ENCODE measurements at regions not wholly inside any gene's neighbourhood (a gene's known extent, or its start where the extent isn't known, plus 50 kb on each side); places are given as distances from the start of the nearest gene placed in this dataset.
"Not testable (repeated sequence)": the region's sequence is repeated elsewhere in the genome, so short reads cannot be mapped to it uniquely, and the experiment has no call there.

GRCh38 chr13:99688776-99689175, 187.5 kb downstream of the TM9SF2 start:
- DNase-seq (ENCODE audit: insufficient read length): no peak
- TF ChIP-seq POLR2A (IDR thresholded peaks at IDR 0.05; ENCODE audit: low read depth, low read length): no peak
- peak; percentile 77 for FAIRE-seq

GRCh38 chr13:99687723-99688397, 186.6 kb downstream of the TM9SF2 start:
- TF ChIP-seq POLR2A (IDR thresholded peaks at IDR 0.05; ENCODE audit: low read depth, low read length) (no peak), POLR2AphosphoS5 (IDR thresholded peaks at IDR 0.05; ENCODE audit: low read depth, low read length) (no peak)
- FAIRE-seq (no peak), DNase-seq (ENCODE audit: insufficient read length) (no peak)

DNA sequence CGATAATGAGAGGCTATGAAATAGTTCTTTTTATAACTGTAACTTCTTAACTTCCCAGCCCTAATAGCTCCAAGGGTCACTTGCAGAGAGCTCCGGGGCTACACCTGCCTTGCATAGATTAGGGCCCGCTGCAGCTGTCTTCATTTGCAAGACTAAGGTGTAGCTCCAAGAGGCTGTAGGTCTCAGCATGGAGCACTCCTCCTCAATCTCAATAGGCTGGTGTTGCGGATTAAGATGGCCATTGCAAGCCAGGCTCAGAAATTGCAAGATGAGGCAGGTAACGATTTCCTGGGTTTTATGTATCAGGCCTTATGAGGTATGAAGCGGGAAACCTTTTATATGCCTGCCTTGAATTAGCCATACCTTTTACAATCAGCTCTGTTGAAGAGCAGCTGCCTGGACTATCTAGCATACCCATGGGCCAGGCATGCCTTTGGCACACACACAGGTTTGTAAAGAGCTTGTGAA, 185.7 kb downstream of the TM9SF2 start:
- TF ChIP-seq TAF1 (IDR thresholded peaks at IDR 0.05; ENCODE audit: borderline replicate concordance, low read depth, low read length) (no peak), POLR2AphosphoS5 (IDR thresholded peaks at IDR 0.05; ENCODE audit: low read depth, low read length) (no peak), POLR2A (IDR thresholded peaks at IDR 0.05; ENCODE audit: low read depth, low read length) (no peak)
- DNase-seq (ENCODE audit: insufficient read length): no peak
- FAIRE-seq: no peak

- TF ChIP-seq POLR2A (IDR thresholded peaks at IDR 0.05; ENCODE audit: low read depth, low read length) (no peak), POLR2AphosphoS5 (IDR thresholded peaks at IDR 0.05; ENCODE audit: low read depth, low read length) (no peak), TAF1 (IDR thresholded peaks at IDR 0.05; ENCODE audit: borderline replicate concordance, low read depth, low read length) (no peak)
- DNase-seq (ENCODE audit: insufficient read length) (no peak), FAIRE-seq (no peak)
Measured at GRCh38 chr13:99686157-99686572, 184.9 kb downstream of the TM9SF2 start.

DNA sequence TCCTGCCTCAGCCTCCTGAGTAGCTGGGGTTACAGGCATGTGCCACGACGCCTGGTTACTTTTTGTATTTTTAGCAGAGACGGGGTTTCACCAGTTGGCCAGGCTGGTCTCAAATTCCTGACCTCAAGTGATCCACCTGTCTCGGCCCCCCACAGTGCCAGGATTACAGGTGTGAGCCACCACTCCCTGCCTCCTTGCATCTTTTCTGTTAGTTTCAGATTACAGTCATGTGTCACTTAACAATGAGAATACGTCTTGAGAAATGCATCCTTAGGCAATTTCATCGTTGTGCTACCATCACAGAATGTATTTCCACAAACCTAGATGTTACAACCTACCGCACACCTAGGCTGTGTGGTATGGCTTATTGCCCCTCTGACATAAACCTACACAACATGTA, 180.4 kb downstream of the TM9SF2 start:
- FAIRE-seq: no peak
- TF ChIP-seq TAF1 (IDR thresholded peaks at IDR 0.05; ENCODE audit: borderline replicate concordance, low read depth, low read length) (no peak), POLR2A (IDR thresholded peaks at IDR 0.05; ENCODE audit: low read depth, low read length) (no peak), POLR2AphosphoS5 (IDR thresholded peaks at IDR 0.05; ENCODE audit: low read depth, low read length) (no peak)
- no peak for DNase-seq (ENCODE audit: insufficient read length)

DNA sequence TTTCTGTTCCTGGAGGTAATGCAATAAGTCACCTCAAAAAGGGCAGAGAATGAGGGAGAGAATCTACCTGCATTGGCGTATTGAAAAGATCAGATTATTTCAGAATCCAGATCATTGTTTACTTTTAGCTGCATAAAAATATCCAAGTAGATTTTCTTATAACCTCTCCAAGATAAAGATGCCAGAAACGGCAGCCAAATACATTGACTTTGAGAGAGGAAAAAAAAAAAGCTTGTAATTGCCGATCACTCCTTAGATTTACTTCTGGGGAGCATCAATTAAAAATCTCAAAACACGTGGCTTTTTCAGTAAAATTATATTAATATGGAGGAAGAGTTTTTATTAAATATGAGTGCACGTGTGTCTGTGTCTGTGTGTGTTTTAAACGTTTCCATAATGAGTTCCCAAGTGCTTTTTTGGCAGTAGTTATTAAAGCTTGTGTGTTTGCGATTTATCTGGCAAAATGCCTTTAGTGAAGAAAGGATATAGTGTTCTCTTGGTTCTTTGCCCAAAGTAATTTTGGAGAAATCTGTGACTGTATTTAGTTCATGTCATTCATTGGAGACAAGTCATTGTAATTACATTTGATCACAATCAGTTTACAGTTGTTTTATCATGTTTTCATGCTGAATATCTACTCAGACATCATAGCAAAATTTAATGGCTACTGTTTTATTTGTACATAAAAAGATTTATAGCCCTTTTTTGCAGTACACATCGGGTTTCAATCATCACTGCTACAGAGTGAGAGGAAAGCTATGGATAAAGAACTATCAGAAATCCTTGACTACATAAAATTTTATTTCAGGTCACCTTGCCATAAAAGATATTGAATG, 176.1 kb downstream of the TM9SF2 start:
- FAIRE-seq: no peak
- TF ChIP-seq POLR2A (IDR thresholded peaks at IDR 0.05; ENCODE audit: low read depth, low read length) (no peak), POLR2AphosphoS5 (IDR thresholded peaks at IDR 0.05; ENCODE audit: low read depth, low read length) (no peak), TAF1 (IDR thresholded peaks at IDR 0.05; ENCODE audit: borderline replicate concordance, low read depth, low read length) (no peak)
- no peak for DNase-seq (ENCODE audit: insufficient read length)

DNA sequence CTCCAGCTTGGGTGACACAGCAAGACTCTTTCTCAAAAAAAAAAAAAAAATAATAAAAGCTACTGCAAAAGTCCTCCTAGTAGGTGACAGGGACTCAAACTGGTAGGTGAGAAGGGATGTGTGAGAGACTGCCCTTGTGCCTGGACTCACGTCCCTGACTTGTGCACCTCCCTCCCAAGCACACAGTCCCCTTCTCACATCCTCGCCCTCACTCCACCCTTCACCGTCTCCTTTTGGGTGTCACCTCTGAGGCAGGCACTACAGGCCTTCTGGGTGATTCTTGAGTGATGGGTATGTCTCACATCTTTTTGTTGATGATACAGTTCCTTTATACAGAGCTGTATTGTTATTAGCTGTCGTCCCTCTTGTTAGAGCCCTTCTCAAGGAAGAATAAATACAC, 170.5 kb downstream of the TM9SF2 start:
- no peak for TF ChIP-seq TAF1 (IDR thresholded peaks at IDR 0.05; ENCODE audit: borderline replicate concordance, low read depth, low read length)
- no peak for TF ChIP-seq POLR2A (IDR thresholded peaks at IDR 0.05; ENCODE audit: low read depth, low read length)
- TF ChIP-seq POLR2AphosphoS5 (IDR thresholded peaks at IDR 0.05; ENCODE audit: low read depth, low read length): no peak
- FAIRE-seq: no peak
- no peak for DNase-seq (ENCODE audit: insufficient read length)

DNA sequence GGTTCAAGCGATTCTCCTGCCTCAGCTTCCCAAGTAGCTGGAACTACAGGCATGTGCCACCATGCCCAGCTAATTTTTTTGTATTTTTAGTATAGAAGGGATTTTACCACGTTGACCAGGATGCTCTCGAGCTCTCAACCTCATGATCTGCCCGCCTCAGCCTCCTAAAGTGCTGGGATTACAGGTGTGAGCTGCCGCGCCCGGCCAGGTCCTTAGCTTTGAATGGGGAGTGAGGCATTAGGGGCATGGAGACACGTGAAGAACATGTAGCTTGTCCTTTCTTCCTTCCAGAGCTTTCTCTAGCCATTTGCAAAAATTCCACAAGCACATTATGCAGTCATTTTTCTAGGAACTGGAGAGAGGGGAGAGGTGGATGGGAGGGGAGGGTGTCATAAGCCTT, 167.8 kb downstream of the TM9SF2 start:
- not testable (repeated sequence) for FAIRE-seq

DNA sequence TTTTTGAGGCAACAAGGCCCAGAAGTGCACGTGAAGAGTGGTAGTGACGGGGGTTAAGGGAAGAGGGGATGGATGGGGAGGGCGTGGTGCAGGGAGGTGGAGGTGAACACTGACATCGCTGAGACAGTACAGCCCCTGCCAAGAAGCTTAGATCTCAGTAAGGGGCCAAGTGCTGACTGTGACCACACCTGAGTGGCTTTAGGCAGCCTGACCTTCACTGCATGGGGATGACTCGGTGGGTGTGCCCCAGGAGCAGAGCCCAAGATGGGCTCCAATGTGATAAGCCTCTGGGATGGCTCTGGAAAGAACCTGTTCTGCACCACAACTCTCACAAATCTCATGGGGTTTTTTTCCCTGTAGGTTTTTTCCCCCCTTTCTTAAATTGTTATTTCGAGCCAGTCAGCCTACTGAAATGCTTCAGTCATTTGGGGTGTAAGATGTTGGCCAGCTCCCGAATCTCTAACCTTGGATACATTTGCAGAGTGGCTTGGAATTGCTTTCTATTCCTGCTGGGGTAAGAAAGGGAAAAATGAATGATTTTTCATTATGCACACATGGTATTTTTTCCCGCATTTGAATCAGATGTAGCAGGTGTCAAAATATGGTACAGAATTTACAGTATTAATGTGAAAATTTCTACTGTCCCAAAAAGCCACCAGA, 165.0 kb downstream of the TM9SF2 start:
- peak; percentile 5 for FAIRE-seq
- no peak for TF ChIP-seq POLR2AphosphoS5 (IDR thresholded peaks at IDR 0.05; ENCODE audit: low read depth, low read length)
- TF ChIP-seq POLR2A (IDR thresholded peaks at IDR 0.05; ENCODE audit: low read depth, low read length): no peak
- no peak for TF ChIP-seq TAF1 (IDR thresholded peaks at IDR 0.05; ENCODE audit: borderline replicate concordance, low read depth, low read length)
- DNase-seq (ENCODE audit: insufficient read length): no peak

More for the DNA sequence above, 167.8 kb downstream of the TM9SF2 start:
- not testable (repeated sequence) for DNase-seq (ENCODE audit: insufficient read length)

- no peak for DNase-seq (ENCODE audit: insufficient read length)
- TF ChIP-seq TAF1 (IDR thresholded peaks at IDR 0.05; ENCODE audit: borderline replicate concordance, low read depth, low read length) (no peak), POLR2AphosphoS5 (IDR thresholded peaks at IDR 0.05; ENCODE audit: low read depth, low read length) (no peak), POLR2A (IDR thresholded peaks at IDR 0.05; ENCODE audit: low read depth, low read length) (no peak)
- no peak for FAIRE-seq
Measured at GRCh38 chr13:99665711-99666110, 164.4 kb downstream of the TM9SF2 start.

DNA sequence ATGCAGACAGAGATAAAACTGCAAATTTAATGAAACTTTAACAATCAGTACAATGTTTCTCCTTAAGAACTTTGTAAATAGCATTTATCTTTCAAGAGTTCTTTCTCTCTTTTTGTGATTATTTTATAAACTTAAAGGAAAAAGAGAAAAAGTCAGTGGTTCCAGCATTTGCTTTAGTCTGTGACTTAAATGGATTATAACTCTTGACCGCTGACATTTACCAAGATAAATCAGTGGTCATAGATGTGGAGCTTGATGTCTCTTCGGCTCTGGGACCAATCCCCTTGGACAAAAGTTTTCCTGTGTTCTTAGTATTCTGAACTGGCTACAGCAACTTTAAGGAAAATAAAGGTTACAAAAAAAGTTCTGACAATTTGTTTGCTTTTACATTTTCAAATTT, 162.6 kb downstream of the TM9SF2 start:
- TF ChIP-seq POLR2A (IDR thresholded peaks at IDR 0.05; ENCODE audit: low read depth, low read length): no peak
- no peak for TF ChIP-seq TAF1 (IDR thresholded peaks at IDR 0.05; ENCODE audit: borderline replicate concordance, low read depth, low read length)
- DNase-seq (ENCODE audit: insufficient read length) (no peak), FAIRE-seq (no peak)

Measured in GM12892 (cell line).